ENCODE measurements at regions not wholly inside any gene's neighbourhood (a gene's known extent, or its start where the extent isn't known, plus 50 kb on each side); places are given as distances from the start of the nearest gene placed in this dataset.
"Not testable (repeated sequence)": the region's sequence is repeated elsewhere in the genome, so short reads cannot be mapped to it uniquely, and the experiment has no call there.

GRCh38 chr16:29139901-29140855, 155.3 kb downstream of the LAT start:
- not testable (repeated sequence) for DNase-seq

GRCh38 chr16:29139261-29139802, 154.5 kb downstream of the LAT start:
- DNase-seq = no peak

- not testable (repeated sequence) for DNase-seq
These were observed 153.8 kb downstream of the LAT start for GRCh38 chr16:29138698-29139097.

- DNase-seq = not testable (repeated sequence)
These were observed 153.2 kb downstream of the LAT start for GRCh38 chr16:29137894-29138662.

GRCh38 chr16:29137461-29137860, 152.6 kb downstream of the LAT start:
- not testable (repeated sequence) for DNase-seq

- DNase-seq = not testable (repeated sequence)
These were observed 152.1 kb downstream of the LAT start for GRCh38 chr16:29136916-29137315.

GRCh38 chr16:29136046-29136696, 151.3 kb downstream of the LAT start:
- DNase-seq = not testable (repeated sequence)

- DNase-seq = not testable (repeated sequence)
These were observed 150.2 kb downstream of the LAT start for GRCh38 chr16:29135098-29135497.

- not testable (repeated sequence) for DNase-seq
These were observed 149.0 kb downstream of the LAT start for GRCh38 chr16:29133681-29134430.

GRCh38 chr16:29132869-29133268, 148.0 kb downstream of the LAT start:
- not testable (repeated sequence) for DNase-seq

- DNase-seq = not testable (repeated sequence)
These were observed 147.6 kb downstream of the LAT start for GRCh38 chr16:29132444-29132843.

- not testable (repeated sequence) for DNase-seq
These were observed 146.3 kb downstream of the LAT start for GRCh38 chr16:29130901-29131851.

- DNase-seq = not testable (repeated sequence)
These were observed 145.4 kb downstream of the LAT start for GRCh38 chr16:29130131-29130711.

- not testable (repeated sequence) for DNase-seq
These were observed 144.7 kb downstream of the LAT start for GRCh38 chr16:29129458-29130038.

- DNase-seq = not testable (repeated sequence)
These were observed 144.0 kb downstream of the LAT start for GRCh38 chr16:29128732-29129457.

- not testable (repeated sequence) for DNase-seq
These were observed 143.1 kb downstream of the LAT start for GRCh38 chr16:29127806-29128420.

- DNase-seq = no peak
These were observed 141.8 kb downstream of the LAT start for GRCh38 chr16:29126616-29127015.

GRCh38 chr16:29126057-29126494, 141.2 kb downstream of the LAT start:
- DNase-seq = peak; percentile 42

GRCh38 chr16:29124828-29125227, 140.0 kb downstream of the LAT start:
- DNase-seq = no peak
